Left ventricle myocardium inferior (tissue), 1 donor: ENCODE measurements at regions not wholly inside any gene's neighbourhood (a gene's known extent, or its start where the extent isn't known, plus 50 kb on each side); places are given as distances from the start of the nearest gene placed in this dataset.

Experiments
- DNase-seq: peaks from one replicate; pipeline ENCODE4 v3.0.0-alpha.2; 2020
- H3K27ac ChIP-seq: fragments of 200-600 bp; replicated peaks from 2 replicates; pipeline ENCODE4 v1.8.0; 2021
- H3K27me3 ChIP-seq: fragments of 200-600 bp; 2 replicates; pipeline ENCODE4 v1.8.0; 2021; ENCODE audit warnings: low read depth
- H3K36me3 ChIP-seq: fragments of 200-600 bp; 2 replicates; pipeline ENCODE4 v1.8.0; 2021
- H3K4me1 ChIP-seq: fragments of 200-600 bp; 2 replicates; pipeline ENCODE4 v1.8.0; 2021
- H3K4me3 ChIP-seq: fragments of 200-600 bp; 2 replicates; pipeline ENCODE4 v1.8.0; 2021; ENCODE audit warnings: mild to moderate bottlenecking, moderate library complexity
- H3K9me3 ChIP-seq: fragments of 200-600 bp; replicated peaks from 2 replicates; pipeline ENCODE4 v1.8.0; 2021
- intact Hi-C: fragments of 100-400 bp; cut with micrococcal nuclease; formaldehyde crosslinking; loops from one replicate; pipeline ENCODE4 v1.11.0; 2022
- TF ChIP-seq, protein P1 (sequence below): fragments of 200-600 bp; IDR thresholded peaks from 2 replicates; pipeline ENCODE4 v1.8.0; 2021; ENCODE audit warnings: antibody characterized with exemption, mild to moderate bottlenecking, borderline replicate concordance
- donor health status: DM: no; HTN: yes; CAD: no; lungs with severe emphysema.

DNA sequence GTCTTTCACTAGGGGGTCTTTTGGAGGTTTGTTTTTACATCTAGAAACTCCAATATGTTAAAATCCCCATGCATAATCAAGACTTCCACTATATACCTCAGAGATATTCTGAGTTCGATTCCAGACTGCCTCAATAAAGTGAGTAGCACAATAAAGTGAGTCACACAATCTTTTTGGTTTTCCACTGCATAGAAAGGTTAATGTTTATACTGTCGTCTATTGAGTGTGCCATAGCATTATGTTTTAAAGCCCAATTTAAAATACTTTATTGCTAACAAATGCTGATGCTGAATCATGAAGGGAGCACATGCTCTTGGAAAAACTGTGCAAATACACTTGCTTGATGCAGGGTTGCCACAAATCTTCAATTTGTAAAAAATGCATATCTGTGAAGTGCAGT, 227.5 kb upstream of the ZFHX3 start:
- DNase-seq, result no peak
- intact Hi-C loops, result no loop called here
- H3K9me3 ChIP-seq, result peaks cover 5% of the 10 kb centered on the region
- no peak overlapping the region for H3K27ac ChIP-seq
- H3K4me3 ChIP-seq, result no peak overlapping the region
- H3K27me3 ChIP-seq, result peaks cover 15% of the 10 kb centered on the region
- TF ChIP-seq, protein P1, sequence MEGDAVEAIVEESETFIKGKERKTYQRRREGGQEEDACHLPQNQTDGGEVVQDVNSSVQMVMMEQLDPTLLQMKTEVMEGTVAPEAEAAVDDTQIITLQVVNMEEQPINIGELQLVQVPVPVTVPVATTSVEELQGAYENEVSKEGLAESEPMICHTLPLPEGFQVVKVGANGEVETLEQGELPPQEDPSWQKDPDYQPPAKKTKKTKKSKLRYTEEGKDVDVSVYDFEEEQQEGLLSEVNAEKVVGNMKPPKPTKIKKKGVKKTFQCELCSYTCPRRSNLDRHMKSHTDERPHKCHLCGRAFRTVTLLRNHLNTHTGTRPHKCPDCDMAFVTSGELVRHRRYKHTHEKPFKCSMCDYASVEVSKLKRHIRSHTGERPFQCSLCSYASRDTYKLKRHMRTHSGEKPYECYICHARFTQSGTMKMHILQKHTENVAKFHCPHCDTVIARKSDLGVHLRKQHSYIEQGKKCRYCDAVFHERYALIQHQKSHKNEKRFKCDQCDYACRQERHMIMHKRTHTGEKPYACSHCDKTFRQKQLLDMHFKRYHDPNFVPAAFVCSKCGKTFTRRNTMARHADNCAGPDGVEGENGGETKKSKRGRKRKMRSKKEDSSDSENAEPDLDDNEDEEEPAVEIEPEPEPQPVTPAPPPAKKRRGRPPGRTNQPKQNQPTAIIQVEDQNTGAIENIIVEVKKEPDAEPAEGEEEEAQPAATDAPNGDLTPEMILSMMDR, result no peak
- no peaks in the 10 kb centered on the region for H3K36me3 ChIP-seq
- H3K4me1 ChIP-seq, result no peaks in the 10 kb centered on the region

- no peaks in the 10 kb centered on the region for H3K4me1 ChIP-seq
- H3K27me3 ChIP-seq, result peaks cover 18% of the 10 kb centered on the region
- no peak overlapping the region for H3K27ac ChIP-seq
- TF ChIP-seq, protein P1, result no peak
- intact Hi-C loops, result no loop called here
- no peak for DNase-seq
- no peaks in the 10 kb centered on the region for H3K36me3 ChIP-seq
- peaks cover 5% of the 10 kb centered on the region for H3K9me3 ChIP-seq
- H3K4me3 ChIP-seq, result no peak overlapping the region
Observed at GRCh38 chr16:73275024-73275423, 227.1 kb upstream of the ZFHX3 start.

DNA sequence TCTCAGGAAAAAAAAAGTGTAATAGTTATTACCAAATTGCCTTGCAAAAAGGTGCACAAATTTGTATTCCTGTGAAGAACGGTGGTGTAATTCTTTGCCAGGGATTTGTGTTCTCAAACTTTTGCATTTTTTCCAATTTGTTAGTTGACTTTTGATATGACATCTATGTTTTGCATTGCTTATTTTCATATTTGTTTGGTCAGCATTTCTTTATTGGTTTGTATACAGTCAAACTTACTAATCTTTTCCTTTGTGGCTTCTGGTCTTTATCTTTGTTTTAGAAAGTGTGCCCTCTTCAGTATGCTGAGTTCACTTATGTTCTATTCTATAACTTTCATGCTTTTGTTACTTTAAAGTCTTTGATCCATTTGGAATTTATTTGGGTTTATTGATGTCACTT, 226.2 kb upstream of the ZFHX3 start:
- Histone ChIP-seq H3K27ac (no peak overlapping the region), H3K27me3 (peaks cover 18% of the 10 kb centered on the region), H3K36me3 (no peaks in the 10 kb centered on the region), H3K9me3 (peaks cover 5% of the 10 kb centered on the region), H3K4me1 (no peaks in the 10 kb centered on the region), H3K4me3 (no peak overlapping the region)
- no peak for DNase-seq
- intact Hi-C loops, result no loop called here
- TF ChIP-seq, protein P1, result no peak

DNA sequence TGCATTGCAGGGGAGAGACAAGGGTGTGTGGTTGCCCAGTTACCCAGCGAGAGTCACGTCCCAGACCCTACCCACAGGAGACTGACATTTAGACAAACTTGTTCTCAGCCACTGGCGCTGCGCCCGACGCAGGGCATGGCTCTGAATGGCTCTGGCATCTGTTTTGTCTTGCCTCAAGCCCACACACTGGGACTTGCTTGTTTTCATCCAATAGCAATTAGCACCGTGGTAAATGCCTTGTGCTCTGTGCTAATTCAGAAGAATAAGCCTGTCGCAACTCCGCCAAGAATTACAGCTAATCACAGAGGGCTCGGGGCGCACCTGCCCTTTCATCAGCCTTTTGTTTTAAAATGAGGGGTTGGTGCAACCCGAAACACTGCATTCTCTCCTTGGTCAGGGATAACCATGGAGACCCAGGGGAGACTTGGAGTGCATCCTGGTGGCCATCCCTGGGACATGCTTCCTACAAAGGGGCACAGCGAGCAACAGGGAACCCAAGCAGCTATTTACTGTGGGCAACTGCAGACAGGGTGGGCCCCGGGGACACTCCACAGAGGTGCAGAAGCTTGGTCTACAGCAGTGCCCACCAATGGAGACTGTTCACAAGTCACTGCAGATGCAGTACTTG, 220.6 kb upstream of the ZFHX3 start:
- Histone ChIP-seq H3K27ac (no peak overlapping the region), H3K36me3 (no peaks in the 10 kb centered on the region), H3K9me3 (no peaks in the 10 kb centered on the region), H3K27me3 (peaks cover 12% of the 10 kb centered on the region), H3K4me1 (no peaks in the 10 kb centered on the region), H3K4me3 (no peak overlapping the region)
- intact Hi-C loops, result no loop called here
- no peak for DNase-seq
- TF ChIP-seq, protein P1, result no peak

DNA sequence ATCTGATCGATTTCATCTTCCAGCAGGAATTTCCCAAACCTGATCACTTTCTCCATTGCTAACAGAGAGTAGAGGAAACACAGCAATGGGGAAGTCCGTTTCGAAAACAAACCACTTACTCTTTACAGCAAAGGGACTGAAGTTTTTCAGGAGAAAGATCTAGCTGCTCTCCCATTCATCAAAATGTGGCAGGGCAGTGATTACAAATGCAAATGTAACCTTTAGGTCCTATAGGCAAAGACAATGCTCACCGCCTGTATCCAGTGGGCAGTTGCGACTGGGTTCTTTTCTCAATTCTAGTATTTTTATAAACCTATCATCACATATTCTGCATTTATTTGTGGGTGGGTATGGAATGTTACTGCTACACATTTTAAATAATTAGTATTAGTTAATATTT, 218.0 kb upstream of the ZFHX3 start:
- TF ChIP-seq, protein P1, result no peak
- H3K27ac ChIP-seq, result no peak overlapping the region
- H3K36me3 ChIP-seq, result no peaks in the 10 kb centered on the region
- intact Hi-C loops, result no loop called here
- no peak overlapping the region for H3K4me3 ChIP-seq
- peaks cover 12% of the 10 kb centered on the region for H3K27me3 ChIP-seq
- no peak for DNase-seq
- H3K9me3 ChIP-seq, result peaks cover 8% of the 10 kb centered on the region
- H3K4me1 ChIP-seq, result no peaks in the 10 kb centered on the region
